ENCODE measurements at regions not wholly inside any gene's neighbourhood (a gene's known extent, or its start where the extent isn't known, plus 50 kb on each side); places are given as distances from the start of the nearest gene placed in this dataset.
"Not testable (repeated sequence)": the region's sequence is repeated elsewhere in the genome, so short reads cannot be mapped to it uniquely, and the experiment has no call there.

GRCh38 chr17:64800987-64801386, 118.3 kb downstream of the LRRC37A3 start:
- not testable (repeated sequence) for DNase-seq (ENCODE audit: low read depth in 2 of 2)

DNA sequence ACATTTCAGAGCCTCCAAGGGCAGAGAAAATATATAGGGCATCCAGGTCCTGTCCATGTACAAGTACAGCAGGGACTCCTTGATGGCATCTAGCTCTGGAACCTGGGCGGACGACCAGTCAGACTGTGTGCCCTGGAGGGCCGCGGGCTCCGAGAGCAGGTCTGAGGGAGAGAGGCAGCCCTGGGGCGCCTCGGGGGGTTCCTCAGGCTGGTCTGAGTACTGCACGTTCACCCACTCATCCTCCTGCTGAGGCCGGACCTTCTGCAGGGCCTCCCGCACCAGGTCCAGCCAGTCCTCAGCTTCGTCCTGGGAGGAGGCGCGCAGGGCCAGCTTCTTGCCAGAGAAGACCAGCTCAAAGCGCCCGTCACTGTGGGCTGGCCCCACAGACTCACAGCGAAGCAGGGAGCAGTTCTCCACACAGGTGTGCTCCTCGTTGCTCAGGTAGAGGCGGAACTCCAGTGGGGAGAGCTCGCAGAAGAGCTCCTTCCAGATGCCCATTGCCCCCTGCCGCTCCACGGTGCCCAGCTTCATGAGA, 118.8 kb downstream of the LRRC37A3 start:
- DNase-seq (ENCODE audit: low read depth in 2 of 2) = not testable (repeated sequence)

DNA sequence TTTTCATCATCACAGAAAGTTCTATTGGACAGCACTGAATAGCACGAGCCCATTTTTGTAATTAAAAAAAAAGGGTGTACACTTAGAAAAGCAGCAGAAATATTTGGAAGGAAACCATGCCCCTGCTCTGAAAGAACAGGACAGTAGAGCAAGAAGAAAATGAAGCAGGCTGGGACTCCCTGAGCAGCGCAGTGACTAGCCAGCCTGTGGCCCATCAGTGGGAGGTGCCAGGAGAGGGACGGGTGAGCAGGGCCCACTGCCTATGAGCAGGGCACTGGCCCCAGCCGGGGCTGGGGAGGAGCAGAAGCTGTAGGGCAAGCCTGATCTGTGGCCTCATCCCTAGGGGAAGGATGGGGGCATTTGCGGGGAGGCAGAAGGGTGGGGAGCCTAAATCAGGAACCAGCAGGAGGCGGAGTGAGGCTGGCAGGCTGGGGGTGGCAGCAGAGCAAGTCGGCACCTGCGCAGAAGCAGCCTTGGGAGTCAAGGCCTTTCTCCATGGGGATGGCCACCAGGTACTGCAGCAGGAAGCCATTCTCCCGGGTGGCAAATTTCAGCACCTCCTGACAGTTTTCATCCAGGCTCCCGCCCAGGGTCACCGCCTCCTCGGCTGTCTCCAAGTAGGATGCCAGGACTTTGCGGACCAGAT, 119.6 kb downstream of the LRRC37A3 start:
- not testable (repeated sequence) for DNase-seq (ENCODE audit: low read depth in 2 of 2)

- not testable (repeated sequence) for DNase-seq (ENCODE audit: low read depth in 2 of 2)
These were observed 120.3 kb downstream of the LRRC37A3 start for GRCh38 chr17:64798961-64799360.

GRCh38 chr17:64798489-64798790, 120.8 kb downstream of the LRRC37A3 start:
- not testable (repeated sequence) for DNase-seq (ENCODE audit: low read depth in 2 of 2)

GRCh38 chr17:64797746-64798488, 121.4 kb downstream of the LRRC37A3 start:
- DNase-seq (ENCODE audit: low read depth in 2 of 2) = not testable (repeated sequence)

DNA sequence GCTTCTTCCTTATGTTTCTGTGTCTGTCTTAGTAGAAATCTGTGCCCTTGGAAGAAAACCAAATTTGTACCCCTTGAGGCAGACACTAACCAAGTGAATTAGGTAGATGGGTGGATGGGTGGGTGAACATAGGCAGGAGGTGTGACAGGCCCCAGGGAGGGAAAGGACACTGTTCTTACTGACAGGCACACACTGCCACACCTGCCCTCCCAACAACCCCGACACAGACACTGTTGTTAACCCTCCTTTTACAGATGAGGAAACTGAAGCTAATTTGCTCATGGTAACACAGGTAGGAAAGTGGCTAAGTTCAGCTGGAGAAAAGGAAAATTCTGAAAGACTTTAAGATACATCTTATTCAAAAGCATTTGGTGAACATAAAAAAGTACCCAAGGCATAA, 123.9 kb downstream of the LRRC37A3 start:
- DNase-seq (ENCODE audit: low read depth in 2 of 2) = not testable (repeated sequence)

GRCh38 chr17:64794548-64795274, 124.6 kb downstream of the LRRC37A3 start:
- DNase-seq (ENCODE audit: low read depth in 2 of 2) = not testable (repeated sequence)

- DNase-seq (ENCODE audit: low read depth in 2 of 2) = not testable (repeated sequence)
These were observed 125.2 kb downstream of the LRRC37A3 start for GRCh38 chr17:64794113-64794512.

DNA sequence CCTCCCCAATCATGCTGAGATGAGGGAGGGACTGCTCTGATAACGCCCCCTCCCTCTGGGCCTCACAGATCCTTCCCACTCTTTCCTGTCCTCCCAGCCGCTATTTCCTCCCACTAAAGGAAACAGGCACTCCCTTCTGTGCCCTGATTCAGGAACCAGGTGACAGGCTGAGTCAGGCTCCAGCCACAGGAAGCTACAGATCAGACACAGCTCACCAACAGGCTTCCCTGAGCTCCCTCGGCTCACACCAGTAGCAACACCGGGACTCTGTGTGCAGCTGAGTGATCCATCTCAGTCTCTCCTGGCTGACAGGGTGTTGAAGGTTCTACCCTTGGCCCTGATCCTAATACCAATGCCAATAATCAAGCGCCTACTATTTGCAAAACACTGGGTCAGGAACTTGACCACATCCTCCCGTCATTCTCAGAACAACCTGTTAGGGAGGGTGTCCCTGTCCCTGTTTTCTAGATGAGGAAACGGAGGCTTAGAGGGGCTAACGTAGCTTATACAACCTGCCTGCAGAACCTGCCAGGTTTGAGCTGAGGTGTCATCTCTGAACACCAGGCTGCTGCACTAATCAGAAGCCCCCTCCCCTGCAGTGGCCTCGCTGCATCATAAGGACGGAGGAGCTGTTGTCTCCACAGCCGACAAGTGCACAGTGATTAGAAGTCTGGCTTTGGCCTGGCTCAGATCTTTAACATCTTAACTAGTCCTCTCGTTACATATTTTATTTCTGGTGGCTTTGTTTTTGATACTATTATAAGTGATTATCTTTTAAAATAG, 126.3 kb downstream of the LRRC37A3 start:
- DNase-seq (ENCODE audit: low read depth in 2 of 2) = not testable (repeated sequence)

DNA sequence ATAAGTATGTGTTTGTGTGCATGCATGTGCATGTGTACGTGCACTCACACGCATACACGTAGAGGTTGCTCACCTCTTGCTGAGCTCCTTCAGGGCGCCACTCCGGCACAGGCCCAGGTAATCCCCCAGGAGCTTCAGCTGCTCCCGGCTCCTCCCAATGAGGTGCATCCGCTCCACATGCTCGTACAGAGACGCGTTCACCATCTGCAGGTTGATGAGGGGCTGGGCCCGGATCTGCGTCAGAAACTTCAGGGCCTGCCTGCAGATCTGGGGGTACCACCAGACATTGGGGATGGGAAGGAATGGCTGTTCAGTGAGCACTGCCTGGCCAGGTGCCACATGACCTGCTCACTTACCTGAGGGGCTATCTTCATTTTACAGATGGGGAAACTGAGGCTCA, 127.0 kb downstream of the LRRC37A3 start:
- DNase-seq (ENCODE audit: low read depth in 2 of 2) = not testable (repeated sequence)

- not testable (repeated sequence) for DNase-seq (ENCODE audit: low read depth in 2 of 2)
These were observed 127.6 kb downstream of the LRRC37A3 start for GRCh38 chr17:64791691-64792090.

DNA sequence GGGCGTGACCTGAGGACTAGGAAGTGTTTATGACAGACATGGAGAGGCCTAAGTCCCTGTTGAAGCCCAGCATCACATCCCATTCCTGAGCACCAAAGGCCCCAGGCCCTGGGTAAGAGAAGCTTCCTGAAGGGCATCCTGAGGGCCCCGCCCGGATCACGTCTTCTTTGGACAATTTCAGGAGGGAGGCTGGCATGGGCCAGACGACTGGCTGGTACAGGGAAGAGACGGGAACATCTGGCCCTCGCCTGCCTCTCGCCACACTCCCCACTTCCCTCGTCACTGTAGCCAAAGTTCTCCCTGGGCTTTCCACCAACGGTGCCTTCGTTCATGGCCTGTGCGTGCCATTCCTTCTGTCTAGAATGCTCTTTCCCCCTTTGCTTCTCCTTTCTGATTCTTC, 128.1 kb downstream of the LRRC37A3 start:
- not testable (repeated sequence) for DNase-seq (ENCODE audit: low read depth in 2 of 2)

DNA sequence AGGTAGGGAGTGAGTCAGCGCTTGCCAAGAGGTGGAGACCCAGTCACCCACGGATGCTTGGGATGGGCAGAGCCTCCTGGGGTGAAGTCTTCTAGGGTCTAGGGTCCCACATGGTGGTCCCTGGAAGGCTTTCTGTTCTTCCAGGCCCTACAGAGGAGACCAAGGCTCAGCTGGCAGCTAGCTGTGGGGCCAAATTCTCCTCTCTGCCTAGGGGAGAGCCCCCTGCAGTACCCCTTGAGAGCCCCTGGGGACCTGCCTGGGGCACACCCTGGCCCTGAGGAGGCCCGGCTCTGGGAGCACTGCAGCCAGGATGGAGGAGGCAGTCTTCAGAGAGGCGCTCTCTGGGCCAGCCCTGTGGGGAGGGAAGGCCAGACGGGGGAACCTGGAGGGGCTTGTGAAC, 128.6 kb upstream of the SMURF2 start:
- DNase-seq (ENCODE audit: low read depth in 2 of 2) = not testable (repeated sequence)

- not testable (repeated sequence) for DNase-seq (ENCODE audit: low read depth in 2 of 2)
These were observed 128.1 kb upstream of the SMURF2 start for GRCh38 chr17:64790193-64790592.

DNA sequence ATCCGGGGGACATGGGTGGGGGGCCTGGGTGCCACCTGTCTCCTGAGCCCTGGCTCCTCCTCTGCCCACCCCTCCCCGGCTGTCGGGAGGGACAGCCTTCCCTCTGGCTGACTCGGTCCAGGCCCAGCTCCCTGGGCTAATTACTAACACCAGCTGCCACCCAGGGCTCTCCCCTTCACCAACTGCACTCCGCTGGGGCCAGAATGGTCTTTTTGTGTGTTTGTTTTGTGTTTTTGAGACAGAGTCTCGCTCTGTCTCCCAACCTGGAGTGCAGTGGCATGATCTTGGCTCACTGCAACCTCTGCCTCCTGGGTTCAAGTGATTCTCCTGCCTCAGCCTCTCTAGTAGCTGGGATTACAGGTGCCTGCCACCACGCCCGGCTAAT, 126.9 kb upstream of the SMURF2 start:
- DNase-seq (ENCODE audit: low read depth in 2 of 2) = not testable (repeated sequence)

DNA sequence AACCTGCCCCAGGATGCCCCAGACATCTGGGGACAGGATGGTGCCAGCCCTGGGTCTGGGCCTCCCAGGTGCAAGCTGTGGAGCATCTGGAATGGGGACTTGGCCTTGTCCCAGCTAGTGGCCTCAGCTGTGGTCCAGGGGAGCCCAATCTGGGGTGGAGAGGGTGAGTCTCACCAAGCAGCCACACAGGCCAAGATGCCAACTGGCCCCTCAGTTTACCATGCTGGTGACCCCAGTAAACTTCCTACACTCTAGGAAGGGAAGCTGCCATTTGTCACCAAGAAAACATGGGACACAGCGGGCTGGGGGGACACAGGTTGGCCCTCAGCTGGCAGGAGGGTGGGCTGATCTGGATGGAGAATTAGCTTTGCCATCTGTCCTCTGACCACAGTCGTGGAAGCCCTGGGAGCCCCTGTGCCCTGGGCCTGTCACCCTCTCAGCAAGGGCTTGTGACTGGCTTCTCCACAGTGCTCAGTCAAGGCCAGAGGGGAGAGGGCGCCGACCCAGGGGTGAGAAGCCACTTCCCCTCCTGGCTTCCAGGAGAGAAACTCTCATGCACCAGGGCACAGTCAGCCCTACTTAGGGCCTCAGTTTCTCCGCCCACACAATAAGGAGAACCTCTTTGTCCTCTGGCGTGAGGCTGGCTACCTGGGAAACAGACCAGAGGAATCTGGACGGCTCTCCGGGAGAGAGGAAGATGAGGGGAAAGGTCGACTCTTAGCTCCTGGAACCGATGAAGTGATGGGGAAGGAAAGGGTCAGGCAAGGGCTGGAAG, 126.4 kb upstream of the SMURF2 start:
- no peak for DNase-seq (ENCODE audit: low read depth in 2 of 2)

- no peak for DNase-seq (ENCODE audit: low read depth in 2 of 2)
These were observed 125.8 kb upstream of the SMURF2 start for GRCh38 chr17:64787921-64788271.

DNA sequence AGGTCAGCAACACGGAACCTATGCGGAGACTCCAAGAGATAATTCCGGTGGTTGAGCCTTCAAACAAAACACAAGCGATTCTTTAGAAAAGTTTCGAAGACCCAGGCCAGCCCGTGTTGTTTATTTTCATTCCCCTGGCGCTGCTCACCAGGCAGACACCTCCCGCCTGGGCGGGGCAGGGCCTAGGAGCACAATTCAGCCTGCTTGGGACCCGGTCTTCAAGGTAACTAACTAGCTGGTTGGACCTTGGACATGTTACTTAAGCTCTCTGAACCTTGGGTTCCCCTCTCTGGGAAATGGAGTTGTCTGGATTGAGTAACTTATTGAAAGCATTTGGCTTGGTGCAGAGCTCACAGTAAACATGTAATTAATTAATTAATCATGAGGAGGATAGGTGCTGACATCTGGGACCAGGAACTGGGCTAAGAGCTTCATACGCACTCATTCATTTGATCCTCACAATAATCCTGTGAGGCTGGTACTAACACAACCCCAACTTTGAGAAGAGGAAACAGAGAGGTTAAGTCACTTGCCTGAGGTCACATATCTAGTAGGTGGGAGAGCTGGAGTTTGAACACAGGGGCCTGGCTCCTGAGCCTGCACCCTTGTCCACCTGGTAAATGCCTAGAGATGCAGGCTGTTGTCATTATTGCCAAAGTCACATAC, 125.3 kb upstream of the SMURF2 start:
- DNase-seq (ENCODE audit: low read depth in 2 of 2) = no peak

- DNase-seq (ENCODE audit: low read depth in 2 of 2) = no peak
These were observed 124.2 kb upstream of the SMURF2 start for GRCh38 chr17:64786337-64786736.
